Tongue (tissue), 1 donor: ENCODE measurements at regions not wholly inside any gene's neighbourhood (a gene's known extent, or its start where the extent isn't known, plus 50 kb on each side); places are given as distances from the start of the nearest gene placed in this dataset.

Experiments
- DNase-seq: peaks from one replicate; pipeline ENCODE4 v3.0.0-alpha.2; 2015

- DNase-seq, result no peak
Observed at GRCh38 chr6:40717411-40718057, 130.4 kb upstream of the LRFN2 start.

DNA sequence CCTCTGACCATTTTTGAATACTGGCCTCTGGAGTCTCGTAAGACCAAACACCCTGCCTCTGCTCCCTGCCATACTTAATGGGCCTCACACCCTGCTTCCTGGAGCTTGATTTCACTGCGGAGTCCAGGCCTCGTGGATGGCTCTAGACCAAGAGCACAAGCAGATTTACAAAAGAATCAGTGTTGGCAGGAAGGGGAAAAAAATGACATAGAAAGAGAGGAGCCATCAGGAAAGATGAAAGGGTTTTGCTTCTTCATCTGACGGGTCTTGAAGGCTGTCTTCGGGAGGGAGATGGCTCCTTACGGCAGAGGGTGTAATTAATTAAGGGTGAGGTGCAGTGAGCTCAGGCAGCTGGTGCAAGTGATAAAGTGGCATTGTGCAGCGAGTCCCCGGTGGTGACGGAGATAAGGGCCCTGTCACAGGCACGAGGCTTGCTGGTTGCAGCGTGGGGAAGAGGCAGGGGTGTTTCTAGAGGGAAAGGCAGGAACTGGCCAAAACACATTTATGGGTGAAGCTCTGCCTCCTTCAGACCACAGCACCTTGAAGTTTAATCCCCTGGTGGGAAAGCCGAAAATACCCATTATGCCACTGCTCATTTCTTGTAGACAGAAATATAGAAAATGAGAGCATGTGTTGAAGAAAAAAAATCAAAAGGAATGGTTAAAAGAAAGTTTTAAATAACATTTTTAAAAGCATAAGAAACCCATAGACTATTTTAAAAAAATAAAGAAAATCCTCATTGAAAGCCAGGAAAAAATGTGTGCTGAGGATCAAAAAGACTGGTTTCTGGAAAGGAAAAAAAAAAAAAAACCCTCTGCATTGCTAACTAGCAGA, 128.6 kb upstream of the LRFN2 start:
- DNase-seq, result no peak

DNA sequence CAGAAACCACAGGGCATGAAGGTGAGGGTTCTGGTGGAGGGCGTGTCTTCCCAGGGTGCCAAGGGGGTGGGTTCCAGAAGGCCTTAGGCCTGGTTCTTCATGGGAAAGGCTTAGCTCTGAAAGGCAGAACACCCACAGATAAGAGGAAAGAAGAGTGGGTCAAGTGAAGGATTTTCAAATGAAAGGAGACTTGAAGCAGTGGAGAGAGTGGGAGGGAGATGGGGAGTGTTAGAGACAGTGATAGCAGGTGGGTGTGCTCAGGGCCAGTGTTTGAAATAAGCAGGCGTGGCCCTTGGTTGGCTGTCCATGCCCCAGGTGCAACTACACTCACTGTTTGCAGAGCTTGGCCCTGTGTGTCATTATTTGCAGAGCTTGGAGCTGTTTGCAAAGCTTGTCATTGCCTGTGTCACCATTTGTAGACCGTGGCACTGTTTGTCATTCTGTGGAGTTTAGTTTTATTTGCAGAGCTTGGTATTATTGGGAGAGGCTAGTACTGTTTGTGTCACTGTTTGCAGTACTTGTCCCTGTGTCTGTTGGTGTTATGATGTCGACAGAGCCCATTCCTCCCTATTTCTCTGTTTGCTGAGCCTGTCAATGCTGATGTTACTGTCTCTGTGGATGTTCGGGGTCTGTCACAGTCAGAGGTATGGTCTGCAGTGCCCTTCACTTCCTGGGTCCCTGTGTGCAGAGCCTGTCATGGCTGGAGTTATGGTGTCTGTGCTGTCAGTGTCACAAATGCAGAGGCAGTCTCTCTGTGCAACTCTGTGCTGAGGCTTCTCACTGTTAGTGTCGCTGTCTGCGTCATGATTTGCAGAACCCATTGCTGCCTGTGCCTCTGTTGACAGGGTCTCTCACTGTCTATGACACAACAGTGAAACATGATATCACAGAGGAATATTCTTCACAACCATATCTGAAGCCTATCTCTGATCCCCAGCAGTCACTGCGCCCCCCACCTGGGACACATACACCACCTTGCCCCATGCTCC, 127.7 kb upstream of the LRFN2 start:
- DNase-seq, result peak; percentile 44

DNA sequence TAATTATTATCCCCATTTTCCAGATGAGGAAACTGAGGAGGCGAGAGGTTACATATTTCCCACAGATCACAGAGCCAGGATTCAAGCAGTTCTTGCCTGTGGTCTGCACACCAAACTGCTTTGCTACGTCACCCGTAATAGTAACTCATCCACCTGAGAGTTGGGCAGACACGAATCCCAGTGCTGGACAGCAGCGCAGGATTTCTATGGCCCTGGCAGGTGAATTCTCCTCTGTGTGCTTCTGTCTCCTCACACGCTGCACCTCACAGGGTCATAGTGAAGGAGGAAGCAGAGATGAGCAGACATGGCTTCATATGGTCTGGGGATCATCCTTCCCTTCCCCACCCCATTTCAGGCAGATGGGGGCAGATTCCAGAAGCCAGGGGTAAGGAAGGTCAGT, 127.0 kb upstream of the LRFN2 start:
- no peak for DNase-seq

DNA sequence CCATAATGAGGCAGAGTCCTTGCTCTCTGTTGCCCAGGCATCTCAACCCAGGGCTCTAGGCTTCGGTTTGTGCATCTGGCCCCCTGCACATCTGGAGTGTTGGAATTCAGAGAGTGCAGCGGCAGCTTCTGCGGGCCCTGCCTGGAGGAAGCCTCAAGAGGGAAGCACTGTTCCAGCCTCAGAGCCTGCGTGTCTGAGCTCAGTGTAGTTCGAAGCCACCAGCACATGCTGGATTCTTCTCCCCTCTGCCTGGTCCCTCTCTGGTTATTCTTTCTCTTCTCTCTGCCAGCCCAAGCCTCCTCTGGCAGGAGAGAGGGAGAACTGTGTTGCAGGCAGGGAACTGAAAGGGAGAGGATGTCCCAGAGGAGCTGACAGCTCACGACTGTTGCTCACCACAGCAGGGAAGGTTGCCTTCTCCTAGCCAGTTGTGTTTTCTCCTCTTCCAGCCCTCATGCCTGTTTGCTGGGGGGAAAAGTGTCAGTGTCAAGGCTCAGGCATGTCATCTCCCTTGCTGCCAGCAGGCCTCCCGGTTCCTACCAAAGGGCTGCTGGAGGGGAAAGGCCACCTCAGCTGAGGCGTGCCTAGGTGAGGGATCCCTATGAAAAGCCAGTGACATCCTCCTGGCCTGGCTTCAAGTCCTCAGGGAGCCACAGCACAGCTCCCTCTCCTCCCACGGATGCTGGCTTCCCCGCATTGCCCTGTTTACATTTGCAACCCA, 126.0 kb upstream of the LRFN2 start:
- no peak for DNase-seq

- DNase-seq, result peak; percentile 68
Observed at GRCh38 chr6:40710626-40711330, 123.6 kb upstream of the LRFN2 start.

GRCh38 chr6:40708049-40708448, 120.9 kb upstream of the LRFN2 start:
- DNase-seq, result no peak

DNA sequence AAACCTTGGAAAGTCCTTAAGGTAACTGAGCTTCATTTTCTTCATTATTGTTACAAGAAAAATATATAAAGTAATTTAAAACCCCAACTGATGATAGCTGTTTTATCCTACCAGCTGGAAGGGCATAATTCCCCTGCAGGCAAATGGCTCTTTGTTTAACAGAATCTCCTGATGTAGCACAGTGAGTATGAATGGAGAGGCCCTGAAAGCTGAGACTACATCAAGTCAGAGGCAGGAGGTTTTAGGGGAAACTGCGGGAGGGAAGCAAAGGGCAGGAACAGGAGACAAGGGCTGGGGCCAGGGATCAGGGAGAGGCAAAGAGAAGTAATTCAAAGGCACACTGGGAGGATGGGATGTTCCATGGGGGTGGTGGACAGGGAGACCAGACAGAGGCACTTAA, 119.0 kb upstream of the LRFN2 start:
- DNase-seq, result no peak

DNA sequence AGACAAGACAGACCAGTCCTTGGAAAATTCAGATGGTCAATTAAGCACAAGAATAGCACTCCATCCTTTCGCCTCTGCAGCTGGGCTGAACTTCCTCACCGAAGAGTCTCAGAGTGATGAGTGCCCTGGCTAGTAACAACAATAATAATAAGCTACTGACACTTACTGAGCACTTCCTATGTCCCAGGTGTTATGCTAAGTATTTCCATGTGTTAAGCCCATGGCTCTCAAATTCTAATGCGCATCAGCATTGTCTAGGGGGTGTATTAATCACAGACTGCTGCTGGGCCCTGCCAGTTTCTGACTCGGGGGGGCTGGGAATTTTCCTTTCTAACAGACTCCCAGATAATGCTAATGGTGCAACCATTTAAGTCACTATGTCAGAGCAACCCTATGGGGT, 118.2 kb upstream of the LRFN2 start:
- no peak for DNase-seq

DNA sequence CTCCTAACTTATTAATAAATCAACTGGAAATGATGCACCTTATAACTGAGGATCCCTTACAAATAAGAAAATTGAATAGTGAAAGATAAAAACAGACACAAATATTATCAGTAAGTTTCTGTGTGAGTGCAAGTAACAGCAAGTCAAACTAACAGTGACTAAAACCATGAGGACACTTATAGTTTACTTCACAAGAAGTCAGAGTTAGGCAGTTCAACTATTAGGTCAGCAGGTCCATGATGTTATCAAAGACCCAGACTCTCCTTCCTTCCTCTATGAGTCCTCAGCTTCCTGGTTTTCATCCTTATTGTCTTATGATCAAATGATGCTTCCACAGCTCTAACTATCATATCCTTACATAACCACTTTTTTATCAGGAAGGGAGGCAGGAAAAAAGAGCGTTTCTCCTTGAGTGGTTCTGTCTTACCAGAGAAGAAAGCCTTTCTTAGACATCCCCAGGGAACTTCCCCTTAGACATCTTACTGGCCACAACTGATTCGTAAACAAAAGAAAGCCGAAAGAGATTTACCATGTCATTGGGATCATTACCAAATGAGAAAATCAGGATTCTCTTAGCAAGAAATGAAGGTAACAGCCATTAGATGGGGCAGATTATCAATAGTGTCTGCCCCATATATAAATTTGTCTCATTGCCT, 114.3 kb upstream of the LRFN2 start:
- no peak for DNase-seq

GRCh38 chr6:40700006-40700580, 112.9 kb upstream of the LRFN2 start:
- no peak for DNase-seq

DNA sequence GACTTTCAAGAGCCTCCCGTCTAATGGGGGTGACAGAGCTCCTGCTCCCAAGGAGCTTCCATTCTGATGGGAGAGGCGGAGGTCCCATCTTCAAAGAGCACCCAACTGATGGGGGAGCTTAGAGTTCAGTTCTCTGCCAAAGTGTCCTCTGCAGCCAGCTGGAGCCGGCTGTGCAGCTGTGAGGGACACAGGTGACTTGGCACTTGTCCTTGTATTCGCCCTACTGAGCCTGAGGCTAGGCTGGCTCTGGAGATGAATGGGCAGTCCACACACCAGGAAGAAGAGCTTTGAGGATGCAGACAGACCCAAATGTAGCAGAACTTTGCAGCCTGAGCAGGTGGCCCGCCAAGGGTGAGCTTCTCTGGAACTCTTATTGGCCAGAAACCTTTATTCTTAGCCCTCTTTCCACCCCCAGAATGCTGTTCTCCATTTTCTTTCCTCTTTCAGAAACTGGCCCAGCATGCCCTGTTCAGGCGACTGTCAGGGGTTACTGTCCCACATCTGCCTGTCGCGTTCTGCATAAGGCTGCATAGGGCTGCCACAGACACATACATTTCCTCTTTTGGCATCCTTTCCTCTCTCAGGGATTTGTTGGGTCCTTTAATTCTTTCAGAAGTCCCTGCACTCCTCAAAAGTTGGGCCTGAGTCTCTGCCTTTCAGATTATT, 108.7 kb upstream of the LRFN2 start:
- DNase-seq, result peak; percentile 46

GRCh38 chr6:40695114-40695513, 108.0 kb upstream of the LRFN2 start:
- DNase-seq, result no peak

DNA sequence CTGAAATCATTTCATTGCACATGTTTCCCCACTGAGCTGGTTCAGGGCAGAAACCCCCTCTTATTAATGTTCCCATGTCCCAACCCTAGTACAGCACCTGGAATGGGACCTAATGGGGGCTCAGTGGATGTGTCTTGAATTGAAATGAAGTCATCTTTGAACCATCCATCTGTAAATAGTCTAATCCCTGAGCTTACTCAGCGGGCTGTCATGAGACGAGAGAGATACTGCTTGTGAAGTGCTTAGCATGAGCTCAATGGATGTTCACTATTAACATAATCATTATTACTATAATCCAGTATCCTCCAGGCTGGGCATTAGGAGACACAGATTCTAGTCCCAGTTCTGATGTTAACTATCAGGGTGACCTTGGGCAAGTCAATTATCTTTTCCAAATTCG, 106.6 kb upstream of the LRFN2 start:
- DNase-seq, result no peak

- DNase-seq, result no peak
Observed at GRCh38 chr6:40692337-40692736, 105.2 kb upstream of the LRFN2 start.

- no peak for DNase-seq
Observed at GRCh38 chr6:40689185-40689584, 102.0 kb upstream of the LRFN2 start.

- no peak for DNase-seq
Observed at GRCh38 chr6:40688214-40688761, 101.1 kb upstream of the LRFN2 start.

DNA sequence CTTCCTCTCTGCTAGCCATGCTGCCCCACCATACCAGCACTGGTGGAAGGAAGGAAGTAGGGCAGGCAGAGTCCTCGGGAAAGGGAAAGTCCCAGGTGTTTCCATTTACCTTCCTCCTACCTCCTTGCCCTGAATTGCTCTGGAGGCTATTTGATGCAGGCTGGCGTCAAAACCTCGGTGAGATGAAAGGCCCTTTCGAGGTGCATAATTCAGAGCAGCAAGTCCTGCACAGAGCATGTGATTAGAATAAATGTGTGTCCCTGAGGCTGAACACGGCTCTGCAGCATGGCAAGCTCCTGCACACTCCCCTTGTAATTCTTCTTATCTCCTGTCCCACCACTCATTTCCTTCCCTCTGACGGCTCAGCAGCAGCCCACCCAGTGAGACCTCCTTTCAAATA, 98.7 kb upstream of the LRFN2 start:
- no peak for DNase-seq

DNA sequence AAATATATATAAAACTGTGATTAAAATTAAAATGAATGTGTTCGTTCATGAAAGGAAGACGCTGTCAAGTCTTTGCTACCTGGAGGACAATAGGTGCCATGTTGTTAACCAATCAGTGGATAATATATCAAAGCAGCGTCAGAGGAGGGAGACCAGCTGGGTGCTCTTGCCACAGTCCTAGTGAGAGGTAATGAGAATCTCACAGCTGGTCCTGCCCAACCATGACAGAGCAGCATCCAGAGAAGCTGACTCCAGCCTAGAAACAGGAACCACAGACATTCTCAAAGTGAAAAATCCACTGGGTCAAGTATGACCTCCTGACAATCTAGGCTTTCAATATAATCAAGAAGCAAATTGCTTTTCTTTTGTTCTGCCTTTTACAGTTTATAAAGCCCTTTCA, 94.5 kb upstream of the LRFN2 start:
- no peak for DNase-seq

DNA sequence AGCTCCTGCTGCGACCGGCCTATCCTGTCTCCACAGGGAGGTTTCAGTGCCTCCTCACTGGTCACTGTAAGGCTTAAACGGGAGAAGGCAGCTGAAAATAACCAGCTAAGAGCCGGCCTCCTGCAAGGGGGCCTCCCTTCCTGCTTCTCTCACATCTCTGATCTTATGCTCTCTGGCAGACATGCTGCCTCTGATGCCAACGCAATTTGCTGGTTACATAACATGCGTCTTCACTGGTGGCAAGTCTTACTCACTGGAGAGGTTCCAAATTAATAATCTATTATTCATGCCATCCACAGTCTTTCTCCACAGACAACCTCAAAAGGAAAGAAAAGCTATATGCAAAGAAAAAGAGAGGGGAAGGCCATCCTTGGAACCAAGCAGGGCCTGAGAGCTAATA, 91.8 kb upstream of the LRFN2 start:
- DNase-seq, result peak; percentile 28
